ENCODE measurements at regions not wholly inside any gene's neighbourhood (a gene's known extent, or its start where the extent isn't known, plus 50 kb on each side); places are given as distances from the start of the nearest gene placed in this dataset.

DNA sequence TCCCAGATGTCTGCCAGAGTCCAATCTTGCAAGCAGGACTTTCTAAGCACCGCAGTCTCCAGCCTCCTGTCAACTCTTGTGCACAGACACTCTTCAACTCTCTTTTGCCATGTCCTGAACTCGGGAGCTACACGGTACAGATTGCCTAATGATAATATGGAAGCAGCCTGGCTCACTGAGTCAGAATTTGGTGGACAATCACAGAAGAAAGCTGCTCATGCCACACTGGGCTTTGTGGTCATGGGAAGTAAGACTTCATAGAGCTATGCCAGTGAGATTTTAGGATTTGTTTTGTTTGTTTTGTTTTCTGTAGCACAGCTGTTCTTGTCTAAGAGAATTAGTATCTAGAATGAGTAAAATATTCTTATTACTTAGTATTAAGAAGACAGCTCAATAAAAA, 144.1 kb upstream of the PRSS58 start:
- no peak for TF ChIP-seq POLR2A (IDR thresholded peaks at IDR 0.05)
- TF ChIP-seq, protein P1, sequence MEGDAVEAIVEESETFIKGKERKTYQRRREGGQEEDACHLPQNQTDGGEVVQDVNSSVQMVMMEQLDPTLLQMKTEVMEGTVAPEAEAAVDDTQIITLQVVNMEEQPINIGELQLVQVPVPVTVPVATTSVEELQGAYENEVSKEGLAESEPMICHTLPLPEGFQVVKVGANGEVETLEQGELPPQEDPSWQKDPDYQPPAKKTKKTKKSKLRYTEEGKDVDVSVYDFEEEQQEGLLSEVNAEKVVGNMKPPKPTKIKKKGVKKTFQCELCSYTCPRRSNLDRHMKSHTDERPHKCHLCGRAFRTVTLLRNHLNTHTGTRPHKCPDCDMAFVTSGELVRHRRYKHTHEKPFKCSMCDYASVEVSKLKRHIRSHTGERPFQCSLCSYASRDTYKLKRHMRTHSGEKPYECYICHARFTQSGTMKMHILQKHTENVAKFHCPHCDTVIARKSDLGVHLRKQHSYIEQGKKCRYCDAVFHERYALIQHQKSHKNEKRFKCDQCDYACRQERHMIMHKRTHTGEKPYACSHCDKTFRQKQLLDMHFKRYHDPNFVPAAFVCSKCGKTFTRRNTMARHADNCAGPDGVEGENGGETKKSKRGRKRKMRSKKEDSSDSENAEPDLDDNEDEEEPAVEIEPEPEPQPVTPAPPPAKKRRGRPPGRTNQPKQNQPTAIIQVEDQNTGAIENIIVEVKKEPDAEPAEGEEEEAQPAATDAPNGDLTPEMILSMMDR (IDR thresholded peaks at IDR 0.05): no peak
